ENCODE measurements at regions not wholly inside any gene's neighbourhood (a gene's known extent, or its start where the extent isn't known, plus 50 kb on each side); places are given as distances from the start of the nearest gene placed in this dataset.

- no peak for TF ChIP-seq CTCF (IDR thresholded peaks at IDR 0.05)
- TF ChIP-seq POLR2A (IDR thresholded peaks at IDR 0.05), result no peak
- no peak for TF ChIP-seq EP300 (IDR thresholded peaks at IDR 0.05)
Measured at GRCh38 chr12:97288531-97288930, 174.1 kb upstream of the RMST start.
